RWPE2 (cell line): ENCODE measurements at regions not wholly inside any gene's neighbourhood (a gene's known extent, or its start where the extent isn't known, plus 50 kb on each side); places are given as distances from the start of the nearest gene placed in this dataset.

ENCODE experiments used
- ATAC-seq: fragments of 200-7000 bp; cut with Tn5 transposase; 3 replicates; pipeline ENCODE4 v1.9.1; 2021; ENCODE audit warnings: low read depth
- DNase-seq: peaks from one replicate; pipeline ENCODE4 v3.0.0-alpha.2; 2020; ENCODE audit warnings: low spot score
- H3K27ac ChIP-seq: fragments of 450-650 bp; 2 replicates; pipeline ENCODE4 v1.5.1; 2017; ENCODE audit warnings: mild to moderate bottlenecking; ENCODE audit not compliant: poor library complexity, severe bottlenecking
- H3K27me3 ChIP-seq: fragments of 250-450 bp; sonication (Bioruptor Pico); 2 replicates; pipeline ENCODE4 v1.5.1; 2021; ENCODE audit warnings: mild to moderate bottlenecking, moderate library complexity; ENCODE audit not compliant: insufficient read depth, poor library complexity, severe bottlenecking
- H3K36me3 ChIP-seq: fragments of 250-450 bp; sonication (Bioruptor Pico); 2 replicates; pipeline ENCODE4 v1.5.1; 2020; ENCODE audit warnings: low read depth, mild to moderate bottlenecking, moderate library complexity
- H3K4me1 ChIP-seq: fragments of 250-450 bp; sonication (Bioruptor Pico); 2 replicates; pipeline ENCODE4 v1.5.1; 2021; ENCODE audit warnings: mild to moderate bottlenecking, moderate library complexity; ENCODE audit not compliant: insufficient read depth, poor library complexity, severe bottlenecking
- H3K4me3 ChIP-seq: fragments of 250-450 bp; sonication (Bioruptor Pico); 2 replicates; pipeline ENCODE4 v1.5.1; 2021; ENCODE audit warnings: mild to moderate bottlenecking, moderate library complexity; ENCODE audit not compliant: severe bottlenecking
- H3K9me3 ChIP-seq: fragments of 250-450 bp; sonication (Bioruptor Pico); 2 replicates; pipeline ENCODE4 v1.5.1; 2021; ENCODE audit warnings: mild to moderate bottlenecking, moderate library complexity; ENCODE audit not compliant: severe bottlenecking
- TF ChIP-seq, protein P1 (sequence below): fragments of 450-650 bp; IDR thresholded peaks from one replicate; pipeline ENCODE4 v1.5.1; 2017; ENCODE audit warnings: mild to moderate bottlenecking, moderate library complexity; ENCODE audit not compliant: poor library complexity, severe bottlenecking

DNA sequence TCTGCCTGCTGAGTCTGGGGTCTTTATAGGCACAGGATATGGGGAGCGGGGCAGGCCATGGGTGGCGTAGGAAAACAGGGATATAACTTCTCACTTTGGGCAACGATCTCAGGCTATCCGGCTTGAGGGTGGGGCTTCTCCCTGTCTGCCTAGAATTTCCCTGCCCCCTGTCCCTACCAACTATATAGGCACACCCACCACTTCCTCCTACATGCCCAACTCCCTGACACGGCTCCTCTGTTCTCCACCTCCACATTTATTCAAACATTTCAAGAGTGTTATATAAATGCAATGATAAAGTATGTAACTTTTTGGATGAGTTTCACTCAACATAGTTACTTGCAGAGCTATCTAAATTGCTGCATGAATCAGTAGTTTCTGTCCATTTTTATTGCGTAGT is 363.2 kb upstream of the RORB start:
- Histone ChIP-seq H3K27ac (no peak overlapping the region), H3K36me3 (no peaks in the 10 kb centered on the region), H3K4me1 (no peaks in the 10 kb centered on the region), H3K4me3 (no peak overlapping the region), H3K9me3 (no peaks in the 10 kb centered on the region), H3K27me3 (peaks cover 5% of the 10 kb centered on the region)
- TF ChIP-seq, protein P1, sequence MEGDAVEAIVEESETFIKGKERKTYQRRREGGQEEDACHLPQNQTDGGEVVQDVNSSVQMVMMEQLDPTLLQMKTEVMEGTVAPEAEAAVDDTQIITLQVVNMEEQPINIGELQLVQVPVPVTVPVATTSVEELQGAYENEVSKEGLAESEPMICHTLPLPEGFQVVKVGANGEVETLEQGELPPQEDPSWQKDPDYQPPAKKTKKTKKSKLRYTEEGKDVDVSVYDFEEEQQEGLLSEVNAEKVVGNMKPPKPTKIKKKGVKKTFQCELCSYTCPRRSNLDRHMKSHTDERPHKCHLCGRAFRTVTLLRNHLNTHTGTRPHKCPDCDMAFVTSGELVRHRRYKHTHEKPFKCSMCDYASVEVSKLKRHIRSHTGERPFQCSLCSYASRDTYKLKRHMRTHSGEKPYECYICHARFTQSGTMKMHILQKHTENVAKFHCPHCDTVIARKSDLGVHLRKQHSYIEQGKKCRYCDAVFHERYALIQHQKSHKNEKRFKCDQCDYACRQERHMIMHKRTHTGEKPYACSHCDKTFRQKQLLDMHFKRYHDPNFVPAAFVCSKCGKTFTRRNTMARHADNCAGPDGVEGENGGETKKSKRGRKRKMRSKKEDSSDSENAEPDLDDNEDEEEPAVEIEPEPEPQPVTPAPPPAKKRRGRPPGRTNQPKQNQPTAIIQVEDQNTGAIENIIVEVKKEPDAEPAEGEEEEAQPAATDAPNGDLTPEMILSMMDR: no peak
- DNase-seq: no peak
- no peak for ATAC-seq

DNA sequence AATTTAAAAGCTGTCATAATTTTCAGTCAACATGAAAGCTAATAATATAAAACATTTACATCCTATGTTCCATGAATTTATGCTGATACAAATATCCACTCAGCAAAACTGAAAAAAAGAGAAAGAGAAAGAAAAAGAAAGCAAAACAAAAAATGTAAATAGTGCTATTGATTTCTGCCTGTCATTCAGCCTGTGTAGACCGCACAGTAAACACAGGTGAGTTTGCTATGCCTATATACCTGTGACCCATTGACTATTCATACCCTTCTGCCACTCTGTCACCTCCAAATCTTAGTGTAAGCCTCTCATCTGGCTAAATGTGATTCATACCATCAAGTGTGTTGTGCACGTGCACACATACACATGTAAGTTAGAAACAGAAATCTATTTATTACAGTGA is 359.0 kb upstream of the RORB start:
- DNase-seq: no peak
- TF ChIP-seq, protein P1: no peak
- peaks cover 5% of the 10 kb centered on the region for H3K27me3 ChIP-seq
- no peak overlapping the region for H3K4me3 ChIP-seq
- H3K9me3 ChIP-seq: no peaks in the 10 kb centered on the region
- ATAC-seq: no peak
- H3K36me3 ChIP-seq: no peaks in the 10 kb centered on the region
- H3K4me1 ChIP-seq: no peaks in the 10 kb centered on the region
- H3K27ac ChIP-seq: no peak overlapping the region

GRCh38 chr9:74140141-74140540 is 357.0 kb upstream of the RORB start:
- Histone ChIP-seq H3K4me3 (no peak overlapping the region), H3K4me1 (no peaks in the 10 kb centered on the region), H3K36me3 (no peaks in the 10 kb centered on the region), H3K9me3 (no peaks in the 10 kb centered on the region), H3K27me3 (peaks cover 5% of the 10 kb centered on the region), H3K27ac (no peak overlapping the region)
- ATAC-seq (no peak), DNase-seq (no peak)
- TF ChIP-seq, protein P1: no peak

- Histone ChIP-seq H3K27ac (no peak overlapping the region), H3K4me3 (no peak overlapping the region), H3K4me1 (peaks cover 4% of the 10 kb centered on the region), H3K36me3 (no peaks in the 10 kb centered on the region), H3K27me3 (no peaks in the 10 kb centered on the region), H3K9me3 (no peaks in the 10 kb centered on the region)
- DNase-seq: no peak
- TF ChIP-seq, protein P1: no peak
- peak; percentile 40; the same call in 1 of the 3 replicates for ATAC-seq
These were observed 349.2 kb upstream of the RORB start for GRCh38 chr9:74147906-74148305.

GRCh38 chr9:74172874-74173273 is 324.3 kb upstream of the RORB start:
- Histone ChIP-seq H3K36me3 (no peaks in the 10 kb centered on the region), H3K9me3 (no peaks in the 10 kb centered on the region), H3K27me3 (peaks cover 4% of the 10 kb centered on the region), H3K4me1 (no peaks in the 10 kb centered on the region), H3K4me3 (no peak overlapping the region), H3K27ac (no peak overlapping the region)
- TF ChIP-seq, protein P1: no peak
- DNase-seq: no peak
- ATAC-seq: no peak
